Neuronal stem cell (in vitro differentiated cells): ENCODE measurements at regions not wholly inside any gene's neighbourhood (a gene's known extent, or its start where the extent isn't known, plus 50 kb on each side); places are given as distances from the start of the nearest gene placed in this dataset.

Experiments used
- DNase-seq: peaks from one replicate; pipeline ENCODE4 v3.0.0-alpha.2; 2013; ENCODE audit warnings: low spot score
- H2AFZ ChIP-seq: one replicate; pipeline ENCODE4 v1.6.1; 2013; ENCODE audit warnings: mild to moderate bottlenecking, low read length, inconsistent platforms
- H2AK5ac ChIP-seq: 2 replicates; pipeline ENCODE4 v1.6.1; 2013; ENCODE audit warnings: low read depth, mild to moderate bottlenecking, inconsistent platforms, low read length, moderate library complexity, mixed read lengths
- H2BK120ac ChIP-seq: 2 replicates; pipeline ENCODE4 v1.6.1; 2013; ENCODE audit warnings: low read depth, mild to moderate bottlenecking, inconsistent platforms, low read length, moderate library complexity, mixed read lengths
- H2BK12ac ChIP-seq: one replicate; pipeline ENCODE4 v1.6.1; 2013; ENCODE audit warnings: low read length, inconsistent platforms
- H2BK15ac ChIP-seq: 2 replicates; pipeline ENCODE4 v1.6.1; 2013; ENCODE audit warnings: mild to moderate bottlenecking, low read length, inconsistent platforms, mixed read lengths
- H2BK5ac ChIP-seq: one replicate; pipeline ENCODE4 v1.6.1; 2013; ENCODE audit warnings: inconsistent platforms, mild to moderate bottlenecking, low read length, moderate library complexity
- H3K14ac ChIP-seq: one replicate; pipeline ENCODE4 v1.6.1; 2013; ENCODE audit warnings: low read length, inconsistent platforms
- H3K18ac ChIP-seq: 2 replicates; pipeline ENCODE4 v1.6.1; 2013; ENCODE audit warnings: low read length, inconsistent platforms
- H3K23ac ChIP-seq: 2 replicates; pipeline ENCODE4 v1.6.1; 2013; ENCODE audit warnings: low read depth, mild to moderate bottlenecking, mixed read lengths, low read length, inconsistent platforms; ENCODE audit not compliant: poor library complexity
- H3K27ac ChIP-seq: replicated peaks from 3 replicates; pipeline ENCODE4 v1.5.1; 2013; ENCODE audit warnings: low read length, inconsistent platforms
- H3K27me3 ChIP-seq, 3 experiments: 2 replicates each; pipeline ENCODE4 v1.6.1; 2013; ENCODE audit warnings: low read length in 3 of 3, mild to moderate bottlenecking in 2 of 3, inconsistent platforms in 1 of 3, low read depth in 1 of 3, mixed read lengths in 1 of 3, moderate library complexity in 1 of 3; ENCODE audit not compliant: control insufficient read depth in 3 of 3, insufficient read depth in 3 of 3
- H3K36me3 ChIP-seq, 2 donors: replicated peaks in 1 of 2; 2 replicates each; pipeline ENCODE4 v1.6.1; 2013; ENCODE audit warnings: low read length in 2 of 2; ENCODE audit not compliant: control insufficient read depth in 2 of 2, insufficient read depth in 2 of 2
- H3K4ac ChIP-seq: 2 replicates; pipeline ENCODE4 v1.6.1; 2013; ENCODE audit warnings: inconsistent platforms, mild to moderate bottlenecking, low read length, moderate library complexity
- H3K4me1 ChIP-seq, 2 donors: 1 replicate in 1 of 2; 2 replicates in 1 of 2; pipeline ENCODE4 v1.6.1; 2013; ENCODE audit warnings: low read length in 2 of 2, low read depth in 1 of 2; ENCODE audit not compliant: control insufficient read depth in 2 of 2, insufficient read depth in 1 of 2
- H3K4me2 ChIP-seq: one replicate; pipeline ENCODE4 v1.6.1; 2013; ENCODE audit warnings: mild to moderate bottlenecking, low read length, inconsistent platforms; ENCODE audit not compliant: insufficient read depth, poor library complexity, severe bottlenecking
- H3K4me3 ChIP-seq, 2 donors: 2 replicates each; pipeline ENCODE4 v1.5.1; 2013; ENCODE audit warnings: low read length in 2 of 2, mild to moderate bottlenecking in 2 of 2, inconsistent platforms in 1 of 2, moderate library complexity in 1 of 2
- H3K79me1 ChIP-seq: one replicate; pipeline ENCODE4 v1.6.1; 2013; ENCODE audit warnings: low read depth, mild to moderate bottlenecking, inconsistent platforms, low read length, moderate library complexity
- H3K9ac ChIP-seq: one replicate; pipeline ENCODE4 v1.6.1; 2013; ENCODE audit warnings: mild to moderate bottlenecking, low read depth, low read length, inconsistent platforms; ENCODE audit not compliant: poor library complexity
- H3K9me3 ChIP-seq, 2 donors: replicated peaks in 1 of 2; 2 replicates each; pipeline versions ENCODE3 to v1.6.1; 2013; ENCODE audit warnings: low read length in 2 of 2, mild to moderate bottlenecking in 2 of 2, inconsistent platforms in 1 of 2, low read depth in 1 of 2, mixed read lengths in 1 of 2, moderate library complexity in 1 of 2; ENCODE audit not compliant: control insufficient read depth in 2 of 2, insufficient read depth in 1 of 2
- H4K8ac ChIP-seq: one replicate; pipeline ENCODE4 v1.6.1; 2013; ENCODE audit warnings: low read depth, mild to moderate bottlenecking, inconsistent platforms, low read length, moderate library complexity
- H4K91ac ChIP-seq: one replicate; pipeline ENCODE4 v1.6.1; 2013; ENCODE audit warnings: low read length, low read depth, mild to moderate bottlenecking, inconsistent platforms; ENCODE audit not compliant: poor library complexity
- WGBS, 2 donors: extraction: QIAGEN DNeasy Blood & Tissue Kit; methylation state at CpG; one replicate each; pipeline ENCODE4 v1.1.7; 2013; ENCODE audit warnings: missing lambda C conversion rate in 2 of 2, mixed read lengths in 1 of 2; ENCODE audit not compliant: insufficient read length in 2 of 2, insufficient replicate concordance in 1 of 2; ENCODE audit errors: extremely low coverage in 2 of 2; 5-methylcytosine and 5-hydroxymethylcytosine counted together

- Histone ChIP-seq H3K4ac (no peak overlapping the region), H4K91ac (no peak overlapping the region), H3K9me3 (no peaks in the 10 kb centered on the region), H3K14ac (no peak overlapping the region), H3K4me3 (no peak overlapping the region), H2BK120ac (no peak overlapping the region), H3K27ac (no peak overlapping the region), H3K27me3 (no peaks in the 10 kb centered on the region), H2AFZ (no peak overlapping the region), H3K9ac (no peak overlapping the region), H2AK5ac (no peak overlapping the region), H3K4me1 (peaks cover 0 to 3% of the 10 kb centered on the region in 2 donors), H3K4me2 (no peak overlapping the region), H3K36me3 (no peaks in the 10 kb centered on the region), H2BK5ac (no peak overlapping the region), H3K18ac (no peak overlapping the region), H3K23ac (no peak overlapping the region), H4K8ac (no peak overlapping the region), H2BK15ac (no peak overlapping the region), H3K79me1 (no peaks in the 10 kb centered on the region), H2BK12ac (no peak overlapping the region)
- no peak for DNase-seq
These were observed 259.4 kb downstream of the CCSER2 start for GRCh38 chr10:84587789-84588188.

GRCh38 chr10:84588426-84588825 lies 260.0 kb downstream of the CCSER2 start:
- DNase-seq: no peak
- H2BK120ac ChIP-seq: peak overlapping the region; percentile 21
- no peak overlapping the region for H3K4me3 ChIP-seq
- no peak overlapping the region for H3K4ac ChIP-seq
- no peak overlapping the region for H3K27ac ChIP-seq
- no peak overlapping the region for H3K18ac ChIP-seq
- H2BK15ac ChIP-seq: no peak overlapping the region
- peak overlapping the region; percentile 14 for H2BK12ac ChIP-seq
- no peak overlapping the region for H4K91ac ChIP-seq
- H3K14ac ChIP-seq: no peak overlapping the region
- no CpG with 5 or more reads among the region's 5 CpGs for WGBS, 2 donors
- no peak overlapping the region for H3K4me2 ChIP-seq
- H2BK5ac ChIP-seq: no peak overlapping the region
- no peaks in the 10 kb centered on the region for H3K27me3 ChIP-seq
- H2AK5ac ChIP-seq: peak overlapping the region; percentile 10
- H3K4me1 ChIP-seq: peaks cover 0 to 1% of the 10 kb centered on the region in 2 donors
- no peak overlapping the region for H3K23ac ChIP-seq
- no peaks in the 10 kb centered on the region for H3K79me1 ChIP-seq
- no peak overlapping the region for H3K9ac ChIP-seq
- no peaks in the 10 kb centered on the region for H3K9me3 ChIP-seq
- no peak overlapping the region for H4K8ac ChIP-seq
- H2AFZ ChIP-seq: no peak overlapping the region
- no peaks in the 10 kb centered on the region for H3K36me3 ChIP-seq

GRCh38 chr10:84588971-84589370 lies 260.6 kb downstream of the CCSER2 start:
- no CpG with 5 or more reads among the region's 2 CpGs for WGBS, 2 donors
- no peaks in the 10 kb centered on the region for H3K27me3 ChIP-seq
- H2BK12ac ChIP-seq: no peak overlapping the region
- no peak overlapping the region for H4K91ac ChIP-seq
- H2BK120ac ChIP-seq: peak overlapping the region; percentile 21
- no peak overlapping the region for H3K9ac ChIP-seq
- H2BK15ac ChIP-seq: no peak overlapping the region
- no peak overlapping the region for H4K8ac ChIP-seq
- H3K36me3 ChIP-seq: no peaks in the 10 kb centered on the region
- no peak for DNase-seq
- H3K4me3 ChIP-seq: no peak overlapping the region
- H3K4me1 ChIP-seq: peaks cover 0 to 1% of the 10 kb centered on the region in 2 donors
- H3K14ac ChIP-seq: no peak overlapping the region
- H2AK5ac ChIP-seq: no peak overlapping the region
- no peak overlapping the region for H3K18ac ChIP-seq
- H3K4me2 ChIP-seq: no peak overlapping the region
- H3K27ac ChIP-seq: no peak overlapping the region
- H3K23ac ChIP-seq: no peak overlapping the region
- H3K4ac ChIP-seq: no peak overlapping the region
- H3K9me3 ChIP-seq: no peaks in the 10 kb centered on the region
- H2AFZ ChIP-seq: no peak overlapping the region
- no peaks in the 10 kb centered on the region for H3K79me1 ChIP-seq
- H2BK5ac ChIP-seq: no peak overlapping the region

GRCh38 chr10:84589526-84590205 lies 261.3 kb downstream of the CCSER2 start:
- Histone ChIP-seq H3K27me3 (no peaks in the 10 kb centered on the region), H2BK5ac (no peak overlapping the region), H4K8ac (no peak overlapping the region), H2BK120ac (no peak overlapping the region), H3K23ac (peak overlapping the region; percentile 38), H3K27ac (no peak overlapping the region), H2BK15ac (no peak overlapping the region), H4K91ac (peak overlapping the region; percentile 10), H2AFZ (no peak overlapping the region), H3K9me3 (no peaks in the 10 kb centered on the region), H2BK12ac (no peak overlapping the region), H3K18ac (no peak overlapping the region), H3K4me2 (no peak overlapping the region), H2AK5ac (no peak overlapping the region), H3K4ac (no peak overlapping the region), H3K4me3 (peak overlapping the region in 1 of 2 donors; percentile 31), H3K14ac (no peak overlapping the region), H3K9ac (no peak overlapping the region), H3K36me3 (no peaks in the 10 kb centered on the region), H3K4me1 (peaks cover 0 to 1% of the 10 kb centered on the region in 2 donors), H3K79me1 (no peaks in the 10 kb centered on the region)
- WGBS, 2 donors: no CpG with 5 or more reads among the region's 4 CpGs
- no peak for DNase-seq
